Esophagus squamous epithelium (tissue), 5 donors: ENCODE measurements at regions not wholly inside any gene's neighbourhood (a gene's known extent, or its start where the extent isn't known, plus 50 kb on each side); places are given as distances from the start of the nearest gene placed in this dataset.

Experiments used
- DNase-seq: peaks from one replicate; lab custom pipeline; 2025; lab: John Stamatoyannopoulos, UW
- H3K27ac ChIP-seq, 4 donors: fragments of 200-600 bp; sonication (generic); one replicate each; pipeline ENCODE4 v1.5.1; 2016 to 2019; ENCODE audit warnings: mild to moderate bottlenecking in 1 of 4
- H3K27me3 ChIP-seq, 4 donors: fragments of 200-600 bp; sonication (generic); 1 replicate in 3 of 4; 2 replicates in 1 of 4; pipeline versions ENCODE4 v1.5.1 to v1.6.0; 2017 to 2021; ENCODE audit warnings: antibody characterized with exemption in 1 of 4
- H3K36me3 ChIP-seq, 3 donors: fragments of 200-600 bp; sonication (generic); one replicate each; pipeline ENCODE4 v1.5.1; 2016 to 2019
- H3K4me1 ChIP-seq, 3 donors: fragments of 200-600 bp; sonication (generic); one replicate each; pipeline ENCODE4 v1.5.1; 2017 to 2019
- H3K4me3 ChIP-seq, 4 donors: fragments of 200-600 bp; sonication (generic); 1 replicate in 3 of 4; 2 replicates in 1 of 4; pipeline ENCODE4 v1.5.1; 2016 to 2019; ENCODE audit warnings: mild to moderate bottlenecking in 2 of 4, moderate library complexity in 1 of 4
- H3K9me3 ChIP-seq, 3 donors: fragments of 200-600 bp; sonication (generic); one replicate each; pipeline ENCODE4 v1.5.1; 2016 to 2019
- CTCF ChIP-seq, 6 experiments: fragments of 450-650 bp in 4 of 6; fragments of 200-600 bp in 2 of 6; sonication (generic) in 2 of 6; IDR thresholded peaks; one replicate each; pipeline ENCODE4 v1.5.1; 2016 to 2019; ENCODE audit warnings: antibody characterized with exemption in 6 of 6, mild to moderate bottlenecking in 4 of 6, moderate library complexity in 4 of 6
- POLR2A ChIP-seq, 4 donors: fragments of 450-650 bp; IDR thresholded peaks; one replicate each; pipeline ENCODE4 v1.6.1; 2017; ENCODE audit warnings: antibody characterized with exemption in 4 of 4, mild to moderate bottlenecking in 4 of 4, moderate library complexity in 3 of 4
- WGBS, 2 donors: methylation state at CpG; one replicate each; pipeline ENCODE4 v1.1.5; 2018; 5-methylcytosine and 5-hydroxymethylcytosine counted together
- intact Hi-C: fragments of 100-400 bp; cut with DNase I; formaldehyde crosslinking; loops from one replicate; pipeline ENCODE4 v1.15.0; 2022
- donor health status: DM: yes; HTN: yes; CAD: no.

GRCh38 chr5:8396246-8396645, 527.3 kb downstream of the MTRR start:
- Histone ChIP-seq H3K36me3 (no peaks in the 10 kb centered on the region), H3K27ac (no peak overlapping the region), H3K9me3 (no peaks in the 10 kb centered on the region), H3K27me3 (no peaks in the 10 kb centered on the region), H3K4me3 (no peak overlapping the region), H3K4me1 (no peaks in the 10 kb centered on the region)
- 35 to 79% methylated on average over 1 of the region's 1 CpG for WGBS, 2 donors
- no peak for TF ChIP-seq POLR2A (IDR thresholded peaks at IDR 0.05)
- TF ChIP-seq CTCF (IDR thresholded peaks at IDR 0.05) = no peak
- intact Hi-C loops = no loop called here
- no peak for DNase-seq

- Histone ChIP-seq H3K36me3 (no peaks in the 10 kb centered on the region), H3K4me3 (no peak overlapping the region), H3K27me3 (no peaks in the 10 kb centered on the region), H3K4me1 (no peaks in the 10 kb centered on the region), H3K9me3 (no peaks in the 10 kb centered on the region), H3K27ac (no peak overlapping the region)
- no peak for TF ChIP-seq CTCF (IDR thresholded peaks at IDR 0.05)
- TF ChIP-seq POLR2A (IDR thresholded peaks at IDR 0.05) = no peak
- intact Hi-C loops = no loop called here
- WGBS, 2 donors = 78 to 80% methylated on average over 2 of the region's 2 CpGs
- DNase-seq = no peak
Measured at GRCh38 chr5:8396756-8397155, 527.8 kb downstream of the MTRR start.

GRCh38 chr5:8399471-8399870, 530.5 kb downstream of the MTRR start:
- TF ChIP-seq POLR2A (IDR thresholded peaks at IDR 0.05) = no peak
- TF ChIP-seq CTCF (IDR thresholded peaks at IDR 0.05) = no peak
- 57 to 70% methylated on average over 4 of the region's 4 CpGs for WGBS, 2 donors
- H3K4me1 ChIP-seq = no peaks in the 10 kb centered on the region
- no peaks in the 10 kb centered on the region for H3K36me3 ChIP-seq
- intact Hi-C loops = no loop called here
- H3K27ac ChIP-seq = no peak overlapping the region
- H3K9me3 ChIP-seq = no peaks in the 10 kb centered on the region
- H3K27me3 ChIP-seq = no peaks in the 10 kb centered on the region
- DNase-seq = no peak
- H3K4me3 ChIP-seq = no peak overlapping the region

- 61 to 85% methylated on average over 2 of the region's 2 CpGs for WGBS, 2 donors
- TF ChIP-seq POLR2A (IDR thresholded peaks at IDR 0.05) (no peak), CTCF (IDR thresholded peaks at IDR 0.05) (no peak)
- Histone ChIP-seq H3K27me3 (no peaks in the 10 kb centered on the region), H3K27ac (no peak overlapping the region), H3K4me1 (no peaks in the 10 kb centered on the region), H3K9me3 (no peaks in the 10 kb centered on the region), H3K4me3 (no peak overlapping the region), H3K36me3 (no peaks in the 10 kb centered on the region)
- DNase-seq = no peak
- intact Hi-C loops = no loop called here
Measured at GRCh38 chr5:8408258-8408657, 539.3 kb downstream of the MTRR start.

GRCh38 chr5:8410618-8411017, 541.7 kb downstream of the MTRR start:
- WGBS, 2 donors = 65 to 89% methylated on average over 3 to 4 of the region's 4 CpGs
- DNase-seq = no peak
- H3K27me3 ChIP-seq = no peaks in the 10 kb centered on the region
- no peaks in the 10 kb centered on the region for H3K9me3 ChIP-seq
- no peaks in the 10 kb centered on the region for H3K4me1 ChIP-seq
- no peak overlapping the region for H3K4me3 ChIP-seq
- no peaks in the 10 kb centered on the region for H3K36me3 ChIP-seq
- TF ChIP-seq CTCF (IDR thresholded peaks at IDR 0.05) (no peak), POLR2A (IDR thresholded peaks at IDR 0.05) (no peak)
- no peak overlapping the region for H3K27ac ChIP-seq
- intact Hi-C loops = no loop called here
